Activated CD8-positive, alpha-beta memory T cell treated with anti-CD3 and anti-CD28 coated beads, Interleukin-2, amount 50 U/mL, for 1 hour (primary cell): ENCODE measurements at regions not wholly inside any gene's neighbourhood (a gene's known extent, or its start where the extent isn't known, plus 50 kb on each side); places are given as distances from the start of the nearest gene placed in this dataset.

Source experiments
- DNase-seq: peaks from one replicate; pipeline ENCODE4 v3.0.0-alpha.2; 2020; ENCODE audit errors: extremely low read depth

- no peak for DNase-seq
These were observed 59.2 kb upstream of the RPS6KA3 start for GRCh38 chrX:20325786-20326388.

- DNase-seq: no peak
These were observed 56.2 kb upstream of the RPS6KA3 start for GRCh38 chrX:20322887-20323286.

GRCh38 chrX:20320461-20321159 lies 53.9 kb upstream of the RPS6KA3 start:
- DNase-seq: no peak

- DNase-seq: no peak
These were observed 52.3 kb upstream of the RPS6KA3 start for GRCh38 chrX:20319054-20319453.

DNA sequence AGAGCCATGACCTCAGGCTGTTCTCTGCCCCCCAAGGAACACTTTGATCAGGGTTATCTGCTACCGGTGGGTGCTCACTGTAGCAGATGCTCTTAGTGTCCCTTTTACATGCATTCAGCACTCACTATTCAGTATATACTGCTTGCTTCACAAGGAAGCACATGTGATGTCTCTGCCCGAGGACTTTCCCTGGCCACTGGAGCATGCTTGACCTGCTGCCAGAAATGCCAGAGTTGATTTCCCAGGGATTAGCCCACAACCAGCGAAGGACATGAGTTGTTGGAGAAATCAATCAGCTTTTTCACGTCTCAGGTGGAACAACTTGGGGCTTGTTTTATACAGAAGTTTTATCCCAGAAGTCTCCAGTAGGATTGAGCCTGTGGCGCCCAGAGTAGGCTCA lies 51.2 kb upstream of the RPS6KA3 start:
- no peak for DNase-seq
